DND-41 (cell line): ENCODE measurements at regions not wholly inside any gene's neighbourhood (a gene's known extent, or its start where the extent isn't known, plus 50 kb on each side); places are given as distances from the start of the nearest gene placed in this dataset.

Experiments used
- ATAC-seq: fragments of 200-7000 bp; cut with Tn5 transposase; 3 replicates; pipeline ENCODE4 v1.9.1; 2021; ENCODE audit warnings: low read depth; ENCODE audit not compliant: insufficient read depth
- DNase-seq: peaks from one replicate; pipeline ENCODE4 v3.0.0-alpha.2; 2020
- H2AFZ ChIP-seq: 2 replicates; pipeline ENCODE4 v1.6.0; 2012; ENCODE audit warnings: low read depth, low read length
- H3K27ac ChIP-seq: 2 replicates; pipeline ENCODE4 v1.5.1; 2012; ENCODE audit warnings: low read length, inconsistent platforms
- H3K27me3 ChIP-seq: fragments of 200-600 bp; sonication (generic); 2 replicates; pipeline ENCODE4 v1.6.0; 2012; ENCODE audit warnings: low read length, mild to moderate bottlenecking, inconsistent platforms; ENCODE audit not compliant: insufficient read depth, poor library complexity
- H3K36me3 ChIP-seq: 2 replicates; pipeline ENCODE4 v1.5.1; 2012; ENCODE audit warnings: low read length, inconsistent platforms; ENCODE audit not compliant: insufficient read depth
- H3K4me1 ChIP-seq: 2 replicates; pipeline ENCODE4 v1.5.1; 2012; ENCODE audit warnings: mild to moderate bottlenecking, low read length; ENCODE audit not compliant: insufficient read depth
- H3K4me2 ChIP-seq: 2 replicates; pipeline ENCODE4 v1.6.0; 2012; ENCODE audit warnings: mild to moderate bottlenecking, moderate library complexity, low read length, inconsistent platforms; ENCODE audit not compliant: insufficient read depth
- H3K4me3 ChIP-seq, 2 experiments: fragments of 200-600 bp in 1 of 2; shearing (Covaris generic) in 1 of 2; 2 replicates each; pipeline ENCODE4 v1.5.1; 2012 to 2016; ENCODE audit warnings: inconsistent platforms in 2 of 2, low read length in 2 of 2, mild to moderate bottlenecking in 2 of 2, low read depth in 1 of 2, moderate library complexity in 1 of 2
- H3K79me2 ChIP-seq: 2 replicates; pipeline ENCODE4 v1.6.0; 2012; ENCODE audit warnings: low read length, inconsistent platforms; ENCODE audit not compliant: insufficient read depth
- H3K9ac ChIP-seq: 2 replicates; pipeline ENCODE4 v1.6.0; 2012; ENCODE audit warnings: low read depth, mild to moderate bottlenecking, inconsistent platforms, low read length, moderate library complexity
- H3K9me3 ChIP-seq: 2 replicates; pipeline ENCODE4 v1.5.1; 2012; ENCODE audit warnings: low read length, moderate library complexity, mild to moderate bottlenecking, inconsistent platforms; ENCODE audit not compliant: insufficient read depth, severe bottlenecking
- H4K20me1 ChIP-seq: 2 replicates; pipeline ENCODE4 v1.6.0; 2012; ENCODE audit warnings: low read length; ENCODE audit not compliant: insufficient read depth
- EZH2 ChIP-seq: IDR thresholded peaks from 3 replicates; pipeline ENCODE4 v1.6.1; 2012; ENCODE audit warnings: borderline replicate concordance, low read depth, mild to moderate bottlenecking, moderate library complexity, low read length, inconsistent platforms; ENCODE audit not compliant: severe bottlenecking
- TF ChIP-seq, protein P1 (sequence below): IDR thresholded peaks from 2 replicates; pipeline ENCODE4 v1.5.1; 2012; ENCODE audit warnings: borderline replicate concordance, low read length, moderate library complexity, mild to moderate bottlenecking; ENCODE audit not compliant: poor library complexity, severe bottlenecking; ENCODE audit errors: extremely low read depth

DNA sequence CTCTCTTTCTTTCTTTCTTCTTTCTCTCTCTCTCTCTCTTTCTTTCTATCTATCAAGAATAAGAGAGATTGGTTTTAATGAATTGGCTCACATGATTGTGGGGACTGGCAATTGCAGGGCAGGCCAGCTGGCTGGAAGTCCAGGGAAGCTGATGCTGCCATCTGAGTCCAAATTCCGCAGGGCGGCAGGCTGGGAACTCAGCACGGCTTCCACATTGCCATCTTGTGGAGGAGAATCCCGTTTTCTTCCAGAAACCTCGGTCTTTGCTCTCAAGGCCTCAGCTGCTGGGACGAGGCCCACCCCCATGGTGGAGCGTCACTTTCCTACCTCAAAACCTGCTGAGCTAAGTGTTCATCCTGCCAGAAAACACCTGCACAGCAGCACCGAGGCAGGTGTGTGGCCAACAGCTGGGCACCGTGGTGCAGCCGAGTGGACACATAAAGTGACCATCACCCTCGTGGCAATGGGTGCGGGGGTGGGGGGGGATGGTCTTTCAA lies 58.8 kb upstream of the SLCO4A1 start:
- no peaks in the 10 kb centered on the region for H3K4me1 ChIP-seq
- ATAC-seq (no peak), DNase-seq (no peak)
- no peaks in the 10 kb centered on the region for H3K9me3 ChIP-seq
- peaks cover 13% of the 10 kb centered on the region for H3K27me3 ChIP-seq
- no peak overlapping the region for H3K27ac ChIP-seq
- H3K79me2 ChIP-seq: no peaks in the 10 kb centered on the region
- no peak overlapping the region for H3K4me3 ChIP-seq
- peaks cover 48% of the 10 kb centered on the region for H4K20me1 ChIP-seq
- H3K9ac ChIP-seq: no peak overlapping the region
- TF ChIP-seq, protein P1, sequence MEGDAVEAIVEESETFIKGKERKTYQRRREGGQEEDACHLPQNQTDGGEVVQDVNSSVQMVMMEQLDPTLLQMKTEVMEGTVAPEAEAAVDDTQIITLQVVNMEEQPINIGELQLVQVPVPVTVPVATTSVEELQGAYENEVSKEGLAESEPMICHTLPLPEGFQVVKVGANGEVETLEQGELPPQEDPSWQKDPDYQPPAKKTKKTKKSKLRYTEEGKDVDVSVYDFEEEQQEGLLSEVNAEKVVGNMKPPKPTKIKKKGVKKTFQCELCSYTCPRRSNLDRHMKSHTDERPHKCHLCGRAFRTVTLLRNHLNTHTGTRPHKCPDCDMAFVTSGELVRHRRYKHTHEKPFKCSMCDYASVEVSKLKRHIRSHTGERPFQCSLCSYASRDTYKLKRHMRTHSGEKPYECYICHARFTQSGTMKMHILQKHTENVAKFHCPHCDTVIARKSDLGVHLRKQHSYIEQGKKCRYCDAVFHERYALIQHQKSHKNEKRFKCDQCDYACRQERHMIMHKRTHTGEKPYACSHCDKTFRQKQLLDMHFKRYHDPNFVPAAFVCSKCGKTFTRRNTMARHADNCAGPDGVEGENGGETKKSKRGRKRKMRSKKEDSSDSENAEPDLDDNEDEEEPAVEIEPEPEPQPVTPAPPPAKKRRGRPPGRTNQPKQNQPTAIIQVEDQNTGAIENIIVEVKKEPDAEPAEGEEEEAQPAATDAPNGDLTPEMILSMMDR: no peak
- TF ChIP-seq EZH2: no peak
- no peak overlapping the region for H3K4me2 ChIP-seq
- H2AFZ ChIP-seq: no peak overlapping the region
- H3K36me3 ChIP-seq: no peaks in the 10 kb centered on the region

DNA sequence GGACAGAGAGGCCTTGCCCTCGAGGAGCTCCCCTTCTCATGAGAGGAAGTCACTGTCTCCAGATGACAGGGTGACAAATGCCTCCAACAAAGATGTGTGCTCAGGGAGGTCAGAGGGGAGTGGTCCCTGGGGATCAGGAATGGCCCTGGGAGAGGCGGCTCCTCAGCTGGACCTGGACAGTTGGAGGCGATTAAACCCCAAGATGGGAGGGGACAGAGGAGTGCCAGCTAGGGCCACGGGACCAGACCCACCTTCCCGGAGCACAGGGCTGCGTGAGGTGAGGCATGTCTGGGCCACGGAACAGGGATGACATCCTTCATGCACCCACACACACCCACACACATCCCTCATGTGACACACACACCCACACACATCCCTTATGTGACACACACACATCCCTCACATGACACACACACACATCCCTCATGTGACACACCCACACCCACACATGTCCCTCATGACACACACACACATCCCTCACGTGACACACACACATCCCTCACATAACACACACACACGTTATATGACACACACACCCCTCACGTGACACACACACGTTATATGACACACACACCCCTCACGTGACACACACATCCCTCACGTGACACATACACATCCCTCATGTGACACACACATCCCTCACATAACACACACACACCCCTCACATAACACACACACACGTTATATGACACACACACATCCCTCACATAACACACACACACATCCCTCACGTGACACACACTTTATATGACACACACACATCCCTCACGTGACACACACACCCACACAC lies 57.4 kb upstream of the SLCO4A1 start:
- ATAC-seq (no peak), DNase-seq (no peak)
- Histone ChIP-seq H3K4me3 (no peak overlapping the region), H3K4me1 (no peaks in the 10 kb centered on the region), H3K79me2 (no peaks in the 10 kb centered on the region), H3K9me3 (no peaks in the 10 kb centered on the region), H3K27me3 (peaks cover 15% of the 10 kb centered on the region), H3K36me3 (no peaks in the 10 kb centered on the region), H3K9ac (no peak overlapping the region), H4K20me1 (peaks cover 43% of the 10 kb centered on the region), H2AFZ (no peak overlapping the region), H3K27ac (no peak overlapping the region), H3K4me2 (no peak overlapping the region)
- TF ChIP-seq EZH2: no peak
- TF ChIP-seq, protein P1: no peak

DNA sequence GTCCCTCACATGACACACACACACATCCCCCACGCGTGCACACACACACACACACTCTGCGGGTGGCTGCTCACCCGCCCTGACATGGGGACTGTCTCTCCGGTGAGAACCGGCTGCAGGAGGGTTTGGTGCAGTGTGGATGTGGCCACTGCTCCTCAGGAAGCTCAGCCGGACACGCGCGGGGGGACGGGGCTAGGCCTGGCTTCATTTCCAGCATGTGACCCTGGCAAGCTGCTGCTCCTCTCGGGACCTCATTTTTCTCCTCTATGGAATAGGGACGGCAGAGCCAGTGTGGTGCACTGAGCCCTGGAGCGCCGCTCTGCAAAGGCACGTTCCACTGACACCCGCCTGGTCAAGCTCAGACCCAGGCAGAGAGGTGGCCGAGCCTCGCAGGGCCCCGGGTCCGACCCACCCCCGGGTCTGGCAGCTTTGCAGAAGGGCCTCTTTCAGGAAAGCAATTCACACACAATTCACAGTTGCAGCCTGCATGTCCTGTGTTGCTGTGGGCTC lies 56.8 kb upstream of the SLCO4A1 start:
- TF ChIP-seq EZH2: no peak
- TF ChIP-seq, protein P1: no peak
- Histone ChIP-seq H3K4me2 (no peak overlapping the region), H3K4me1 (no peaks in the 10 kb centered on the region), H3K79me2 (no peaks in the 10 kb centered on the region), H3K9ac (no peak overlapping the region), H3K36me3 (no peaks in the 10 kb centered on the region), H2AFZ (no peak overlapping the region), H3K4me3 (no peak overlapping the region), H4K20me1 (peaks cover 43% of the 10 kb centered on the region), H3K9me3 (no peaks in the 10 kb centered on the region), H3K27me3 (peaks cover 15% of the 10 kb centered on the region), H3K27ac (no peak overlapping the region)
- ATAC-seq: no peak
- DNase-seq: no peak
